H1 (cell line): ENCODE measurements at regions not wholly inside any gene's neighbourhood (a gene's known extent, or its start where the extent isn't known, plus 50 kb on each side); places are given as distances from the start of the nearest gene placed in this dataset.

Source experiments
- BRCA1 ChIP-seq: IDR thresholded peaks from 2 replicates; pipeline ENCODE4 v1.6.1; 2012; ENCODE audit warnings: low read depth, low read length, improper control_type of control experiment
- CTBP2 ChIP-seq: IDR thresholded peaks from 2 replicates; pipeline ENCODE4 v1.7.0; 2011; ENCODE audit warnings: borderline replicate concordance, mild to moderate bottlenecking, moderate library complexity, mixed read lengths, low read length; ENCODE audit not compliant: insufficient read depth, insufficient read length
- EP300 ChIP-seq, 2 experiments: IDR thresholded peaks; 1 replicate in 1 of 2; 2 replicates in 1 of 2; pipeline ENCODE4 v1.6.1; 2011 to 2012; ENCODE audit warnings: low read depth in 2 of 2, low read length in 2 of 2, mild to moderate bottlenecking in 2 of 2, borderline replicate concordance in 1 of 2, inconsistent platforms in 1 of 2, moderate library complexity in 1 of 2
- KDM1A ChIP-seq: fragments of 200-600, 300-600 bp; sonication (generic); IDR thresholded peaks from 2 replicates; pipeline ENCODE4 v1.7.1; 2016; ENCODE audit warnings: mild to moderate bottlenecking, low read length, borderline replicate concordance

DNA sequence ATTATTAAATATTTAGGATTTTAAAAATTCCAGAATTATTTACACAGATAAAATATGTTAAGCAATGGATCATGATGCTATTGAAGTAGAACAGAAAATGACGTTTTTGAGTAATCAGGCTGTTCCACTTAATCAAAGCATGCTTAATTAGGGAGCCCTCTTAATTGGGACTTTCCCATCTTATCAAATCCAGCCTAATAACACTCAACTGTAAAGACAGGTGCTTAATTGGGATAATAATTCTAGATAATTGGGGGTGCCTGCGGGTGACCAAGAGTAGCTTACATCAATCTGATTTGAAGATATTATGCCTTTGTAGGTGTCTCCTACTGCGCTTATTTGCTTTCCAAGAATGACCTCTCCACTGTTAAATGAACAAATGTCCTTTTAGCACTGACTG is 742.2 kb upstream of the SLITRK6 start (continued):
- no peak for TF ChIP-seq CTBP2
- no peak for TF ChIP-seq EP300 (IDR thresholded peaks at IDR 0.05; ENCODE audit: borderline replicate concordance in 1 of 2, low read depth in 2 of 2, low read length in 2 of 2)
- TF ChIP-seq KDM1A = no peak
- TF ChIP-seq BRCA1 = no peak
- TF ChIP-seq, all 59 proteins: peak for 0
